CMK (cell line): ENCODE measurements at regions not wholly inside any gene's neighbourhood (a gene's known extent, or its start where the extent isn't known, plus 50 kb on each side); places are given as distances from the start of the nearest gene placed in this dataset.
"Not testable (repeated sequence)": the region's sequence is repeated elsewhere in the genome, so short reads cannot be mapped to it uniquely, and the experiment has no call there.

Experiments used
- DNase-seq: peaks from one replicate; pipeline ENCODE4 v3.0.0-alpha.2; 2010; ENCODE audit warnings: low read depth

DNA sequence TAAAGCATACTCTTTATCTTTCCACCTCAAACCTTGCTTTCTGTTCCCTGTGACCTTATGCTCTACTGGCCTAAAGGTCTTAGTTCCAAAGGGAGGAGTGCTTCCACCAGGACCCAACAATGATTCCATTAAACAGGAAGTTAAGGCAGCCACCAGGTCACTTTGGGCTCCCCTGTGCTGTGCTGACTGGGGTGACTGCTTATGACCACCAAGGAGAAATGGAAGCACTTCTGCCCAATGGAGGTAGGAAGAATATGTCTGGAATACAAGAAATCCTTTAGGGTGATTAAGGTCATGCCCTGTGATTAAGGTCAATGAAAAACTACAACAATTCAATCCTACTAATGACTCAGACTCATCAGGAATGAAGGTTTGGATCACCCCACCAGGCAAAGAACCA, 233.8 kb upstream of the CDH11 start:
- no peak for DNase-seq

- DNase-seq: no peak
Observed at GRCh38 chr16:65353183-65353582, 231.3 kb upstream of the CDH11 start.

GRCh38 chr16:65349626-65350025, 227.8 kb upstream of the CDH11 start:
- no peak for DNase-seq

DNA sequence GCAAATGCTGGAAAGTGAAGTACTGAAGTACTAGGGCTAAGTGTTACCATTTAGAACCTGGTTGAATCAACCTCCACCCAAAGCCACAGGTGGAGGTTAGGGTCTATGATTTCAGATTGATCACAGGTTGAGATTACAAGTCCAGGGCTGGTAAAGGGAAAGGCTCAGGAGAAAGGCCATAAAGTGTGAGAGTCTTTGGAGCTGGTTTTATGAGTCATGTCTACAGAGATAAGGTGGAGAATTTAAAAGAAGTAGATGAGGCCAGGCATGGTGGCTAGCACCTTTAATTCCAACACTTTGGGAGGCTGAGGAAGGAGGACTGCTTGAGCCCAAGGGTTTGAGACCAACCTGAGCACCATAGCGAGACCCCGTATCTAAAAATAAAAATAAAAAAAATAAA, 221.7 kb upstream of the CDH11 start:
- no peak for DNase-seq

DNA sequence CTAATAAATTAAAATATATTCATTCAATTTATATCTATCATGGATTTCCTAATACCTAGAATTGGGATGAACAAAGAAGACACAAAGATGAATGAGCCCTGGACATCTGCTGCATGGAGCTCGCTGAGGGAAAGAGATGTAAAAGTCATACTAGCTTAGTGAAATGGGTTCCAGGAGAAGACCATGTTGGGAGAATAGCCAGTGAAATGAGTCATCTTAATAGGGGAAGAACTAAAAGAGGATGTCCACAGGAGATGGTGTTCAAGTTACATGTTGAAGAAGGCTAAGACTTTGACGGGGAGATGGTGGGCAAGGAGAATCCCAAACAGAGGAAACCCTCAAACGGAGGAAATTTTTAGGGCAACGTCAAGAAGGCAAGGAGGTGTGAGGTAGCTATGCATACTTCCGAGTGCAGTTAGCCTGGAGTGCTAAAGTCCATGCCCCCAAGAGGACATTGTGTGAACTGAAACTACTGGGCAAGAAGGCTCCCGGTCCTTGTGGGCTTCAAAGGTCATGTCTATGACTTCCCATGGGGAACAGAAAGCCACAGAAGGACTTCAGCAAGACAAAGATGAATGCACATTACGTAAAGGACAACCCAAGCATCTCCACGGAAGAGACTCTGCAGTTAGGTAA, 220.5 kb upstream of the CDH11 start:
- DNase-seq: no peak

DNA sequence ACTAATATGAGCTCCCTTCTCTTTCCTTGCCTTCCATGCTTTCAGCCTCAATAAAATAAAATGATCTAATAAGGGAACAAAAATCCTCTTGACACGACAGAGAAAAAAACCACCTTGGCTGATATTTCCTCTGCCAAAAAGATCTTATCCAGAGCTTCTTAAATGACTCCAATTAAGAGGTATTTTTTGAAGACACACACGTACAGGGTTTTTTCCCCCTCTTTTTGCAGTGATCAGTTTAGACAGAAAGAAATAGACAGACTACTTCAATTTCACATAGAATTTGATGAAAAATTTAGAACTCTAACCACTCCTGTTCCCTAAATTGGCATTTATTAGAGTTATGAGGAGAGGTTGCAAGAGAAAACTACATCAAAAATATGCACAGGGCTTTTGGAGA, 217.2 kb upstream of the CDH11 start:
- DNase-seq: no peak

- DNase-seq: no peak
Observed at GRCh38 chr16:65336160-65336559, 214.3 kb upstream of the CDH11 start.

GRCh38 chr16:65334081-65334480, 212.2 kb upstream of the CDH11 start:
- DNase-seq: no peak

- DNase-seq: no peak
Observed at GRCh38 chr16:65333283-65333682, 211.4 kb upstream of the CDH11 start.

DNA sequence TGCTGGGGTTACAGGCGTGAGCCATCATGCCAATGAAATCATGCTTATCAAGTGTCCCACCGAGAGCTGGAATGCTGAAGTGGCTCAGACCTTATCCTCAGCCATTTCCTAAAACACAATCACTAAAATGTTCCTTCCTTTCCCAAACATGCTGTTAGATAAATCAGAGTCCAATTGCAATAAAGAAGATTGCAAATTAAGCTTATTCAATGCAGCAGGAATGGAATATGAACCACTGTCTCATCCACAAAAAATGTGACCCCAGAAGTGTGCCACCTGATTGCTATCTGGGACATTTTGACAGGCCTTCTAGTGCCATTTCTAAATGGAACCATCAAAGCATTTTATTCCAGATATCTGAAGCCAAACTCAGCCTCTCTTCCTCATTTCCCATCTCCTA, 205.5 kb upstream of the CDH11 start:
- DNase-seq: no peak

- no peak for DNase-seq
Observed at GRCh38 chr16:65323655-65324237, 201.9 kb upstream of the CDH11 start.

- no peak for DNase-seq
Observed at GRCh38 chr16:65319621-65320231, 197.9 kb upstream of the CDH11 start.

- no peak for DNase-seq
Observed at GRCh38 chr16:65318590-65319257, 196.9 kb upstream of the CDH11 start.

- no peak for DNase-seq
Observed at GRCh38 chr16:65318138-65318537, 196.3 kb upstream of the CDH11 start.

DNA sequence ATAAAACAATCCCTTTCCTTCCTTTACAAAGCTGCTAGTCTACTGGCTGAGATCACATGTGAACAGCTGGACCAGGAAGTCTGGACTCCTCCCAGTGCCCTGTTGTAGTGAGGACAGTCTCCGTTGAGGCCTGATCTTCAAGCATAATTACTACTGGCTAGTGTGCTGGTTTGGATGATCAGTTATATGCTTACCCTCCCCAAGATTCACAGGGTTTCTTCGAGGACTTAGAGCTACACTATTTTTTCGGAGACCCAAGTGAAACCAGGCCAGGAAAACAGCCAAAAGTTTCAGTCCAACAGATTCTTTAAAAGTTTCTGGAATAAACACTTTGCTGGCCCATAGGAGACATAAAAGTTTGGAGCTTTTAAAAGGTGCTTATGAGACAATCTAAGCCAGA, 194.9 kb upstream of the CDH11 start:
- no peak for DNase-seq

- no peak for DNase-seq
Observed at GRCh38 chr16:65315081-65315780, 193.4 kb upstream of the CDH11 start.

DNA sequence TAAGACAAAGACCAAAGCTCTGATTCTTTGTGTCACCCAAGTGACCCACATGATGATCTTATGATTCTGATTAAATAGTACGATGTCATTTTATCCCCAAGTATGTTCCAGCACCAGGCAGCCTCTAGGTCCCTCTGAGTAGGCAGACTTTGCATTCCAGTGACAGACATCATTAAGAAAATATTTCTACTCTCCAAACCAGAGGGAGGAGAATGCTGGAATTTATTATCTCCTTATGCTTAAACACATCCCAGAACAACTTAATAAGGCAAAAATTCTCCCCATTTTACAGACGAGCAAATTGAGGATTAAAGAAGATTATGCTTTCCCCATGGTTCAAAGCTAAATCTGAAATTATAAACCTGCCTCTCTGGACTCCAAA, 192.8 kb upstream of the CDH11 start:
- DNase-seq: no peak

GRCh38 chr16:65313936-65314626, 192.2 kb upstream of the CDH11 start:
- no peak for DNase-seq

DNA sequence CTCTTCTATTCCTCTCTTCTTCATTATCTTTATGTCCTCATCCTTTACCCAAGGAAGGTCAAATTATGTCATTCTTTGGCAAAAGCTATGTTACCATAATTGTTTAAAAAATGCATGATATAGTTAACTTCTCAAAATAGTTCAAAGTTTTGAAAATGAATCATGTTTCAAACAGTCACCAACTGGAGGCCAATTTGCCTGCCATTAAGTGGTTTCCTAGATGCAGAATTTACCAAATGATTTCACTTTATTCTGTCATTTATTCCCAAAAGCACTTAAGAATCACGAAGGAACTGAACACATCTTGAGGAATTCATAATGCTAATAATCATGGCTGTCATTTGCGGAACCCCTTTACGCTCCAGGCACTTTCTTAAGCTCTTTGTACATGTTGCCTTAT, 190.9 kb upstream of the CDH11 start:
- no peak for DNase-seq

- no peak for DNase-seq
Observed at GRCh38 chr16:65312071-65312470, 190.2 kb upstream of the CDH11 start.

DNA sequence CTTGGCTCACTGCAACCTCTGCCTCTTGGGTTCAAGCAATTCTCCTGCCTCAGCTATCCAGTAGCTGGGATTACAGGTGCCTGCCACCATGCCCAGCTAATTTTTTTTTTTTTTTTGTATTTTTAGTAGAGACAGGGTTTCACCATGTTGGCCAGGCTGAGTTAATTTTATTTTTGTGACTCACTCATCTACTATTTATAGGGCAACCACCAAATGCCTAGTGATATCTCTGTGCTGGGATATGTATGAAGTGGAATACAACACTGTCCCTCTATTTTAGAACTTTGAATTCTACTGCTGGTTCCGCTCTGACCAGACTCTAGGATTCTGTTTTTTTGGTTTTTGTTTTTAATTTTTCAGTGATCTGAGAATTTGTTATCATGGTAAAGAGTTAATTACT, 188.6 kb upstream of the CDH11 start:
- not testable (repeated sequence) for DNase-seq

- no peak for DNase-seq
Observed at GRCh38 chr16:65309354-65309753, 187.5 kb upstream of the CDH11 start.
